MCF 10A (cell line): ENCODE measurements at regions not wholly inside any gene's neighbourhood (a gene's known extent, or its start where the extent isn't known, plus 50 kb on each side); places are given as distances from the start of the nearest gene placed in this dataset.

Experiments
- BruUV-seq: library from RNA; stranded (reverse); fragments of 400-500 nt; replicated peaks from 2 replicates; lab custom pipeline; 2021; lab: Mats Ljungman, UMichigan
- CTCF ChIA-PET: fragments of 300-600 bp; sonication (Branson Sonifier 250); formaldehyde crosslinking; extraction: SDS; loops from one replicate; lab custom pipeline; 2021; ENCODE audit warnings: antibody characterized with exemption, inconsistent platforms; lab: Yijun Ruan, JAX
- POLR2A ChIA-PET: fragments of 300-600, 350-650 bp; sonication (Branson Sonifier 250); formaldehyde crosslinking; extraction: SDS; loops from one replicate; lab custom pipeline; 2020; ENCODE audit warnings: antibody characterized with exemption, inconsistent platforms; lab: Yijun Ruan, JAX
- DNase-seq: peaks from one replicate; pipeline ENCODE4 v3.0.0-alpha.2; 2018; ENCODE audit not compliant: unreplicated experiment
- H3K27ac Mint-ChIP-seq: one replicate; pipeline ENCODE4 v1.8.0; 2022; ENCODE audit warnings: mild to moderate bottlenecking, low read depth, mixed read lengths; ENCODE audit not compliant: unreplicated experiment
- H3K27me3 Mint-ChIP-seq: one replicate; pipeline ENCODE4 v1.8.0; 2022; ENCODE audit warnings: mixed read lengths; ENCODE audit not compliant: insufficient read depth, unreplicated experiment
- H3K36me3 Mint-ChIP-seq: one replicate; pipeline ENCODE4 v1.8.0; 2022; ENCODE audit warnings: mild to moderate bottlenecking, moderate library complexity, mixed read lengths; ENCODE audit not compliant: insufficient read depth, unreplicated experiment
- H3K4me1 Mint-ChIP-seq: one replicate; pipeline ENCODE4 v1.8.0; 2022; ENCODE audit warnings: mixed read lengths; ENCODE audit not compliant: insufficient read depth, unreplicated experiment
- H3K4me3 Mint-ChIP-seq: one replicate; pipeline ENCODE4 v1.8.0; 2022; ENCODE audit warnings: mild to moderate bottlenecking, moderate library complexity, mixed read lengths; ENCODE audit not compliant: unreplicated experiment
- H3K9me3 Mint-ChIP-seq: one replicate; pipeline ENCODE4 v1.8.0; 2022; ENCODE audit warnings: mixed read lengths; ENCODE audit not compliant: unreplicated experiment
- CTCF ChIP-seq: fragments of 200-600 bp; IDR thresholded peaks from one replicate; pipeline ENCODE4 v1.8.0; 2022; ENCODE audit warnings: antibody characterized with exemption, mild to moderate bottlenecking; ENCODE audit not compliant: unreplicated experiment
- intact Hi-C: fragments of 100-400 bp; cut with micrococcal nuclease; formaldehyde crosslinking; loops from 2 replicates; pipeline ENCODE4 v1.14.1; 2022

- Mint-ChIP-seq H3K4me1 (no peaks in the 10 kb centered on the region), H3K9me3 (no peaks in the 10 kb centered on the region), H3K27ac (no peak overlapping the region), H3K4me3 (no peak overlapping the region), H3K27me3 (no peaks in the 10 kb centered on the region), H3K36me3 (no peaks in the 10 kb centered on the region)
- POLR2A ChIA-PET: no interaction called here
- no TSS peak for BruUV-seq
- DNase-seq: no peak
- CTCF ChIA-PET: no interaction called here
- intact Hi-C loops: no loop called here
- TF ChIP-seq CTCF: no peak
Measured at GRCh38 chr13:67946131-67946530, 716.0 kb upstream of the PCDH9 start.

GRCh38 chr13:67943116-67943515 lies 713.0 kb upstream of the PCDH9 start:
- no peak for TF ChIP-seq CTCF
- intact Hi-C loops: no loop called here
- no TSS peak for BruUV-seq
- Mint-ChIP-seq H3K9me3 (peaks cover 8% of the 10 kb centered on the region), H3K4me3 (no peak overlapping the region), H3K27me3 (no peaks in the 10 kb centered on the region), H3K27ac (no peak overlapping the region), H3K4me1 (no peaks in the 10 kb centered on the region), H3K36me3 (no peaks in the 10 kb centered on the region)
- ChIA-PET CTCF (no interaction called here), POLR2A (no interaction called here)
- peak; percentile 14 for DNase-seq

GRCh38 chr13:67935626-67936025 lies 705.5 kb upstream of the PCDH9 start:
- DNase-seq: no peak
- ChIA-PET CTCF (no interaction called here), POLR2A (no interaction called here)
- no peak overlapping the region for H3K27ac Mint-ChIP-seq
- intact Hi-C loops: no loop called here
- no TSS peak for BruUV-seq
- H3K4me3 Mint-ChIP-seq: no peak overlapping the region
- H3K27me3 Mint-ChIP-seq: no peaks in the 10 kb centered on the region
- TF ChIP-seq CTCF: no peak
- peaks cover 8% of the 10 kb centered on the region for H3K9me3 Mint-ChIP-seq
- H3K36me3 Mint-ChIP-seq: no peaks in the 10 kb centered on the region
- H3K4me1 Mint-ChIP-seq: peaks cover 20% of the 10 kb centered on the region

- POLR2A ChIA-PET: interaction anchor here (0.6 kb wide), 1 partner anchor 12 kb away, joined by 4 read pairs; no protein-coding TSS in a partner anchor
Measured at GRCh38 chr13:67934617-67935330, 704.6 kb upstream of the PCDH9 start.

More at GRCh38 chr13:67934617-67935330, 704.6 kb upstream of the PCDH9 start:
- no peak for DNase-seq
- no peak for TF ChIP-seq CTCF
- intact Hi-C loops: no loop called here
- CTCF ChIA-PET: no interaction called here
- Mint-ChIP-seq H3K27me3 (no peaks in the 10 kb centered on the region), H3K4me3 (no peak overlapping the region), H3K4me1 (peaks cover 20% of the 10 kb centered on the region), H3K36me3 (no peaks in the 10 kb centered on the region), H3K9me3 (peaks cover 8% of the 10 kb centered on the region), H3K27ac (no peak overlapping the region)
- no TSS peak for BruUV-seq
